Right atrium auricular region (tissue), 2 donors: ENCODE measurements at regions not wholly inside any gene's neighbourhood (a gene's known extent, or its start where the extent isn't known, plus 50 kb on each side); places are given as distances from the start of the nearest gene placed in this dataset.

ENCODE experiments used
- DNase-seq: peaks from one replicate; pipeline ENCODE4 v3.0.0-alpha.2; 2019; ENCODE audit warnings: low spot score
- H3K27ac ChIP-seq, 2 donors: fragments of 200-600 bp; sonication (generic); 1 replicate in 1 of 2; 2 replicates in 1 of 2; pipeline ENCODE4 v1.5.1; 2016 to 2019
- H3K27me3 ChIP-seq, 2 donors: fragments of 200-600 bp; sonication (generic); one replicate each; pipeline versions ENCODE4 v1.5.1 to v1.6.0; 2017 to 2019
- H3K36me3 ChIP-seq: fragments of 200-600 bp; sonication (generic); one replicate; pipeline ENCODE4 v1.5.1; 2016
- H3K4me1 ChIP-seq, 2 donors: fragments of 200-600 bp; sonication (generic); one replicate each; pipeline versions ENCODE4 v1.5.1 to v1.6.0; 2017 to 2019
- H3K4me3 ChIP-seq, 2 donors: fragments of 200-600 bp; sonication (generic); 1 replicate in 1 of 2; 2 replicates in 1 of 2; pipeline ENCODE4 v1.5.1; 2017 to 2019; ENCODE audit warnings: mild to moderate bottlenecking in 1 of 2, moderate library complexity in 1 of 2
- H3K9me3 ChIP-seq, 2 donors: fragments of 200-600 bp; sonication (generic); one replicate each; pipeline ENCODE4 v1.5.1; 2019
- CTCF ChIP-seq, 2 donors: fragments of 200-600 bp; sonication (generic); IDR thresholded peaks; one replicate each; pipeline ENCODE4 v1.5.1; 2019; ENCODE audit warnings: antibody characterized with exemption in 2 of 2

- H3K4me3 ChIP-seq = no peak overlapping the region
- TF ChIP-seq CTCF (IDR thresholded peaks at IDR 0.05) = no peak
- no peaks in the 10 kb centered on the region for H3K27me3 ChIP-seq
- H3K36me3 ChIP-seq = no peaks in the 10 kb centered on the region
- H3K9me3 ChIP-seq = no peaks in the 10 kb centered on the region
- DNase-seq = no peak
- H3K27ac ChIP-seq = no peak overlapping the region
- no peaks in the 10 kb centered on the region for H3K4me1 ChIP-seq
Measured at GRCh38 chr12:92292016-92292415, 146.4 kb upstream of the BTG1 start.

- no peaks in the 10 kb centered on the region for H3K36me3 ChIP-seq
- DNase-seq = no peak
- no peaks in the 10 kb centered on the region for H3K9me3 ChIP-seq
- no peaks in the 10 kb centered on the region for H3K27me3 ChIP-seq
- H3K4me1 ChIP-seq = no peaks in the 10 kb centered on the region
- H3K4me3 ChIP-seq = no peak overlapping the region
- H3K27ac ChIP-seq = no peak overlapping the region
- no peak for TF ChIP-seq CTCF (IDR thresholded peaks at IDR 0.05)
Measured at GRCh38 chr12:92290886-92291285, 145.2 kb upstream of the BTG1 start.

- no peak for TF ChIP-seq CTCF (IDR thresholded peaks at IDR 0.05)
- no peaks in the 10 kb centered on the region for H3K9me3 ChIP-seq
- no peaks in the 10 kb centered on the region for H3K4me1 ChIP-seq
- no peaks in the 10 kb centered on the region for H3K36me3 ChIP-seq
- H3K27ac ChIP-seq = no peak overlapping the region
- no peak for DNase-seq
- H3K27me3 ChIP-seq = no peaks in the 10 kb centered on the region
- no peak overlapping the region for H3K4me3 ChIP-seq
Measured at GRCh38 chr12:92290350-92290695, 144.7 kb upstream of the BTG1 start.

- H3K4me1 ChIP-seq = no peaks in the 10 kb centered on the region
- no peak for DNase-seq
- H3K9me3 ChIP-seq = no peaks in the 10 kb centered on the region
- no peak for TF ChIP-seq CTCF (IDR thresholded peaks at IDR 0.05)
- H3K4me3 ChIP-seq = no peak overlapping the region
- H3K27me3 ChIP-seq = no peaks in the 10 kb centered on the region
- H3K36me3 ChIP-seq = no peaks in the 10 kb centered on the region
- no peak overlapping the region for H3K27ac ChIP-seq
Measured at GRCh38 chr12:92289629-92290349, 144.1 kb upstream of the BTG1 start.

GRCh38 chr12:92288561-92288960 is 142.9 kb upstream of the BTG1 start:
- peak overlapping the region; percentile 25 to 35 for H3K27ac ChIP-seq
- DNase-seq = peak; percentile 60
- H3K27me3 ChIP-seq = no peaks in the 10 kb centered on the region
- H3K4me1 ChIP-seq = no peaks in the 10 kb centered on the region
- H3K36me3 ChIP-seq = no peaks in the 10 kb centered on the region
- H3K9me3 ChIP-seq = no peaks in the 10 kb centered on the region
- no peak overlapping the region for H3K4me3 ChIP-seq
- no peak for TF ChIP-seq CTCF (IDR thresholded peaks at IDR 0.05)

GRCh38 chr12:92278378-92278828 is 132.8 kb upstream of the BTG1 start:
- H3K36me3 ChIP-seq = no peaks in the 10 kb centered on the region
- no peak for DNase-seq
- H3K4me3 ChIP-seq = no peak overlapping the region
- TF ChIP-seq CTCF (IDR thresholded peaks at IDR 0.05) = no peak
- H3K9me3 ChIP-seq = no peaks in the 10 kb centered on the region
- H3K27me3 ChIP-seq = no peaks in the 10 kb centered on the region
- H3K4me1 ChIP-seq = peaks cover 0 to 4% of the 10 kb centered on the region in 2 donors
- peak overlapping the region; percentile 43 to 62 for H3K27ac ChIP-seq
